ENCODE measurements at regions not wholly inside any gene's neighbourhood (a gene's known extent, or its start where the extent isn't known, plus 50 kb on each side); places are given as distances from the start of the nearest gene placed in this dataset.
"Not testable (repeated sequence)": the region's sequence is repeated elsewhere in the genome, so short reads cannot be mapped to it uniquely, and the experiment has no call there.

GRCh38 chr21:15932726-15933125 is 202.9 kb downstream of the USP25 start:
- no peak for DNase-seq (ENCODE audit: low read depth, low spot score)

- DNase-seq (ENCODE audit: low read depth, low spot score) = no peak
Observed at GRCh38 chr21:15935530-15935929, 205.7 kb downstream of the USP25 start.

GRCh38 chr21:15943009-15943666 is 213.4 kb downstream of the USP25 start:
- DNase-seq (ENCODE audit: low read depth, low spot score) = no peak

- no peak for DNase-seq (ENCODE audit: low read depth, low spot score)
Observed at GRCh38 chr21:15947677-15948076, 217.9 kb downstream of the USP25 start.

GRCh38 chr21:15953551-15954116 is 223.9 kb downstream of the USP25 start:
- DNase-seq (ENCODE audit: low read depth, low spot score) = no peak

- DNase-seq (ENCODE audit: low read depth, low spot score) = no peak
Observed at GRCh38 chr21:15964236-15964855, 234.6 kb downstream of the USP25 start.

GRCh38 chr21:15966231-15966630 is 236.4 kb downstream of the USP25 start:
- no peak for DNase-seq (ENCODE audit: low read depth, low spot score)

GRCh38 chr21:15966651-15967050 is 236.9 kb downstream of the USP25 start:
- DNase-seq (ENCODE audit: low read depth, low spot score) = no peak

GRCh38 chr21:15967661-15968060 is 237.9 kb downstream of the USP25 start:
- DNase-seq (ENCODE audit: low read depth, low spot score) = no peak

GRCh38 chr21:15968776-15969310 is 239.1 kb downstream of the USP25 start:
- no peak for DNase-seq (ENCODE audit: low read depth, low spot score)

GRCh38 chr21:15976807-15977206 is 247.0 kb downstream of the USP25 start:
- DNase-seq (ENCODE audit: low read depth, low spot score) = no peak

- DNase-seq (ENCODE audit: low read depth, low spot score) = no peak
Observed at GRCh38 chr21:15978215-15978738, 248.5 kb downstream of the USP25 start.

- DNase-seq (ENCODE audit: low read depth, low spot score) = not testable (repeated sequence)
Observed at GRCh38 chr21:15979493-15979892, 249.7 kb downstream of the USP25 start.

GRCh38 chr21:15986277-15986676 is 256.5 kb downstream of the USP25 start:
- DNase-seq (ENCODE audit: low read depth, low spot score) = no peak

GRCh38 chr21:15992171-15992570 is 262.4 kb downstream of the USP25 start:
- DNase-seq (ENCODE audit: low read depth, low spot score) = no peak

GRCh38 chr21:15993951-15994350 is 264.2 kb downstream of the USP25 start:
- no peak for DNase-seq (ENCODE audit: low read depth, low spot score)

- no peak for DNase-seq (ENCODE audit: low read depth, low spot score)
Observed at GRCh38 chr21:15999741-16000140, 270.0 kb downstream of the USP25 start.

GRCh38 chr21:16002874-16003466 is 273.2 kb downstream of the USP25 start:
- DNase-seq (ENCODE audit: low read depth, low spot score) = no peak

GRCh38 chr21:16004086-16004485 is 274.3 kb downstream of the USP25 start:
- no peak for DNase-seq (ENCODE audit: low read depth, low spot score)

- no peak for DNase-seq (ENCODE audit: low read depth, low spot score)
Observed at GRCh38 chr21:16004523-16004922, 274.7 kb downstream of the USP25 start.

- no peak for DNase-seq (ENCODE audit: low read depth, low spot score)
Observed at GRCh38 chr21:16005996-16006395, 276.2 kb downstream of the USP25 start.

GRCh38 chr21:16007943-16008342 is 278.2 kb downstream of the USP25 start:
- no peak for DNase-seq (ENCODE audit: low read depth, low spot score)

All from smooth muscle cell of the brain vasculature (primary cell).